Smooth muscle cell (in vitro differentiated cells): ENCODE measurements at regions not wholly inside any gene's neighbourhood (a gene's known extent, or its start where the extent isn't known, plus 50 kb on each side); places are given as distances from the start of the nearest gene placed in this dataset.

Experiments
- DNase-seq: peaks from one replicate; lab custom pipeline; 2025; ENCODE audit not compliant: unreplicated experiment; lab: John Stamatoyannopoulos, UW
- H2AFZ ChIP-seq: fragments of 200-600 bp; sonication (generic); 2 replicates; pipeline ENCODE4 v1.6.0; 2016; ENCODE audit warnings: antibody characterized with exemption, low read depth, mild to moderate bottlenecking
- H3F3A ChIP-seq: fragments of 200-600 bp; sonication (generic); 2 replicates; pipeline ENCODE4 v1.6.0; 2017; ENCODE audit warnings: antibody characterized with exemption, low read depth
- H3K27ac ChIP-seq: fragments of 200-600 bp; sonication (generic); 2 replicates; pipeline ENCODE4 v1.5.1; 2016; ENCODE audit warnings: low read depth, mild to moderate bottlenecking
- H3K27me3 ChIP-seq: fragments of 200-600 bp; sonication (generic); 2 replicates; pipeline ENCODE4 v1.6.1; 2016; ENCODE audit warnings: low read depth, mild to moderate bottlenecking
- H3K36me3 ChIP-seq: fragments of 200-600 bp; sonication (generic); 2 replicates; pipeline ENCODE4 v1.5.1; 2016; ENCODE audit warnings: low read depth
- H3K4me1 ChIP-seq: fragments of 200-600 bp; sonication (generic); 2 replicates; pipeline ENCODE4 v1.5.1; 2016; ENCODE audit warnings: low read depth
- H3K4me2 ChIP-seq: fragments of 200-600 bp; sonication (generic); 2 replicates; pipeline ENCODE4 v1.6.0; 2016; ENCODE audit warnings: mild to moderate bottlenecking
- H3K4me3 ChIP-seq: fragments of 200-600 bp; sonication (generic); 2 replicates; pipeline ENCODE4 v1.5.1; 2016; ENCODE audit warnings: mild to moderate bottlenecking
- H3K79me2 ChIP-seq: fragments of 200-600 bp; sonication (generic); 2 replicates; pipeline ENCODE4 v1.6.0; 2016; ENCODE audit warnings: low read depth, mild to moderate bottlenecking
- H3K9ac ChIP-seq: fragments of 200-600 bp; sonication (generic); 2 replicates; pipeline ENCODE4 v1.6.0; 2016; ENCODE audit warnings: low read depth
- H3K9me3 ChIP-seq: fragments of 200-600 bp; sonication (generic); replicated peaks from 2 replicates; pipeline ENCODE4 v1.5.1; 2016; ENCODE audit warnings: low read depth
- H4K20me1 ChIP-seq: fragments of 200-600 bp; sonication (generic); 2 replicates; pipeline ENCODE4 v1.6.0; 2016; ENCODE audit warnings: low read depth
- CTCF ChIP-seq: fragments of 200-600 bp; sonication (generic); IDR thresholded peaks from 2 replicates; pipeline ENCODE4 v1.5.1; 2017; ENCODE audit warnings: borderline replicate concordance, mild to moderate bottlenecking, antibody characterized with exemption; ENCODE audit not compliant: insufficient read depth, poor library complexity, severe bottlenecking
- WGBS: methylation state at CpG from one replicate; pipeline ENCODE4 v1.1.7; 2016; ENCODE audit warnings: low lambda C conversion rate; 5-methylcytosine and 5-hydroxymethylcytosine counted together

- no peak overlapping the region for H3K27ac ChIP-seq
- H3K9me3 ChIP-seq: no peaks in the 10 kb centered on the region
- no peak for TF ChIP-seq CTCF
- no peaks in the 10 kb centered on the region for H3K27me3 ChIP-seq
- H2AFZ ChIP-seq: no peak overlapping the region
- H3K36me3 ChIP-seq: no peaks in the 10 kb centered on the region
- H3K4me3 ChIP-seq: no peak overlapping the region
- DNase-seq: no peak
- H3F3A ChIP-seq: no peaks in the 10 kb centered on the region
- H4K20me1 ChIP-seq: no peaks in the 10 kb centered on the region
- no peaks in the 10 kb centered on the region for H3K79me2 ChIP-seq
- no peak overlapping the region for H3K9ac ChIP-seq
- no peak overlapping the region for H3K4me2 ChIP-seq
- WGBS: 94% methylated on average over 4 of the region's 4 CpGs
- H3K4me1 ChIP-seq: no peaks in the 10 kb centered on the region
Observed at GRCh38 chr1:118421868-118422350, 236.9 kb upstream of the SPAG17 start.

- Histone ChIP-seq H3K4me1 (no peaks in the 10 kb centered on the region), H2AFZ (no peak overlapping the region), H3K27ac (no peak overlapping the region), H3K4me3 (no peak overlapping the region), H3K79me2 (no peaks in the 10 kb centered on the region), H3K4me2 (no peak overlapping the region), H3K27me3 (no peaks in the 10 kb centered on the region), H3F3A (no peaks in the 10 kb centered on the region), H3K9ac (no peak overlapping the region), H3K9me3 (no peaks in the 10 kb centered on the region), H4K20me1 (no peaks in the 10 kb centered on the region), H3K36me3 (no peaks in the 10 kb centered on the region)
- TF ChIP-seq CTCF: no peak
- DNase-seq: no peak
- 94% methylated on average over 1 of the region's 1 CpG for WGBS
Observed at GRCh38 chr1:118404024-118404423, 219.0 kb upstream of the SPAG17 start.

GRCh38 chr1:118397496-118397859, 212.4 kb upstream of the SPAG17 start:
- H3K4me3 ChIP-seq: no peak overlapping the region
- H3K9me3 ChIP-seq: no peaks in the 10 kb centered on the region
- DNase-seq: no peak
- no peaks in the 10 kb centered on the region for H4K20me1 ChIP-seq
- H3K9ac ChIP-seq: no peak overlapping the region
- no peaks in the 10 kb centered on the region for H3K36me3 ChIP-seq
- no peaks in the 10 kb centered on the region for H3K27me3 ChIP-seq
- no peaks in the 10 kb centered on the region for H3F3A ChIP-seq
- H3K4me1 ChIP-seq: no peaks in the 10 kb centered on the region
- 87% methylated on average over 2 of the region's 2 CpGs for WGBS
- H3K79me2 ChIP-seq: no peaks in the 10 kb centered on the region
- no peak overlapping the region for H3K4me2 ChIP-seq
- H3K27ac ChIP-seq: no peak overlapping the region
- no peak for TF ChIP-seq CTCF
- H2AFZ ChIP-seq: no peak overlapping the region

- Histone ChIP-seq H2AFZ (no peak overlapping the region), H3K4me3 (no peak overlapping the region), H4K20me1 (no peaks in the 10 kb centered on the region), H3K79me2 (no peaks in the 10 kb centered on the region), H3K4me1 (no peaks in the 10 kb centered on the region), H3K27me3 (no peaks in the 10 kb centered on the region), H3F3A (no peaks in the 10 kb centered on the region), H3K36me3 (no peaks in the 10 kb centered on the region), H3K9ac (no peak overlapping the region), H3K27ac (no peak overlapping the region), H3K9me3 (no peaks in the 10 kb centered on the region), H3K4me2 (no peak overlapping the region)
- WGBS: 91% methylated on average over 4 of the region's 4 CpGs
- TF ChIP-seq CTCF: no peak
- DNase-seq: no peak
Observed at GRCh38 chr1:118396829-118397495, 211.9 kb upstream of the SPAG17 start.
